Calu3 (cell line): ENCODE measurements at regions not wholly inside any gene's neighbourhood (a gene's known extent, or its start where the extent isn't known, plus 50 kb on each side); places are given as distances from the start of the nearest gene placed in this dataset.

Experiments
- BruUV-seq: library from RNA; stranded (reverse); fragments of 400-500 nt; replicated peaks from 2 replicates; lab custom pipeline; 2021; lab: Mats Ljungman, UMichigan
- CTCF ChIA-PET: fragments of 300-600 bp; sonication (Branson Sonifier 250); formaldehyde crosslinking; loops from one replicate; lab custom pipeline; 2022; ENCODE audit warnings: antibody characterized with exemption; lab: Charles Lee
- DNase-seq: peaks from one replicate; pipeline ENCODE4 v3.0.0; 2022
- H3K27ac Mint-ChIP-seq: one replicate; pipeline ENCODE4 v1.8.0; 2022; ENCODE audit warnings: mixed read lengths; ENCODE audit not compliant: unreplicated experiment
- H3K27me3 Mint-ChIP-seq: one replicate; pipeline ENCODE4 v1.8.0; 2022; ENCODE audit warnings: mixed read lengths; ENCODE audit not compliant: unreplicated experiment
- H3K36me3 Mint-ChIP-seq: one replicate; pipeline ENCODE4 v1.8.0; 2022; ENCODE audit warnings: mild to moderate bottlenecking, moderate library complexity, mixed read lengths; ENCODE audit not compliant: insufficient read depth, unreplicated experiment
- H3K4me1 Mint-ChIP-seq: one replicate; pipeline ENCODE4 v1.8.0; 2022; ENCODE audit warnings: mild to moderate bottlenecking, low read depth, mixed read lengths; ENCODE audit not compliant: unreplicated experiment
- H3K4me3 Mint-ChIP-seq: one replicate; pipeline ENCODE4 v1.8.0; 2022; ENCODE audit warnings: mild to moderate bottlenecking, low read depth, moderate library complexity, mixed read lengths; ENCODE audit not compliant: unreplicated experiment
- H3K9me3 Mint-ChIP-seq: one replicate; pipeline ENCODE4 v1.8.0; 2022; ENCODE audit warnings: low read depth, mixed read lengths; ENCODE audit not compliant: unreplicated experiment
- CTCF ChIP-seq: fragments of 200-600 bp; IDR thresholded peaks from one replicate; pipeline ENCODE4 v1.8.0; 2022; ENCODE audit warnings: antibody characterized with exemption; ENCODE audit not compliant: unreplicated experiment
- intact Hi-C: fragments of 100-400 bp; cut with micrococcal nuclease; formaldehyde crosslinking; loops from one replicate; pipeline ENCODE4 v1.10.0; 2022; ENCODE audit not compliant: unreplicated experiment

- no peaks in the 10 kb centered on the region for H3K4me1 Mint-ChIP-seq
- intact Hi-C loops, result no loop called here
- TF ChIP-seq CTCF, result no peak
- no peak overlapping the region for H3K27ac Mint-ChIP-seq
- CTCF ChIA-PET, result no interaction called here
- no peak for DNase-seq
- H3K4me3 Mint-ChIP-seq, result no peak overlapping the region
- no peaks in the 10 kb centered on the region for H3K9me3 Mint-ChIP-seq
- BruUV-seq, result no TSS peak
- H3K27me3 Mint-ChIP-seq, result peaks cover 30% of the 10 kb centered on the region
- H3K36me3 Mint-ChIP-seq, result no peaks in the 10 kb centered on the region
These were observed 106.5 kb upstream of the PAK3 start for GRCh38 chrX:110989447-110989846.

GRCh38 chrX:110987292-110987691 lies 108.7 kb upstream of the PAK3 start:
- Mint-ChIP-seq H3K9me3 (no peaks in the 10 kb centered on the region), H3K27ac (no peak overlapping the region), H3K27me3 (peaks cover 26% of the 10 kb centered on the region), H3K4me1 (no peaks in the 10 kb centered on the region), H3K4me3 (no peak overlapping the region), H3K36me3 (no peaks in the 10 kb centered on the region)
- no peak for DNase-seq
- CTCF ChIA-PET, result no interaction called here
- no TSS peak for BruUV-seq
- no peak for TF ChIP-seq CTCF
- intact Hi-C loops, result no loop called here

- CTCF ChIA-PET, result no interaction called here
- no TSS peak for BruUV-seq
- Mint-ChIP-seq H3K4me3 (no peak overlapping the region), H3K9me3 (no peaks in the 10 kb centered on the region), H3K27ac (no peak overlapping the region), H3K4me1 (no peaks in the 10 kb centered on the region), H3K36me3 (no peaks in the 10 kb centered on the region), H3K27me3 (peaks cover 12% of the 10 kb centered on the region)
- intact Hi-C loops, result no loop called here
- no peak for TF ChIP-seq CTCF
- no peak for DNase-seq
These were observed 110.5 kb upstream of the PAK3 start for GRCh38 chrX:110985470-110985869.

- CTCF ChIA-PET, result no interaction called here
- H3K36me3 Mint-ChIP-seq, result no peaks in the 10 kb centered on the region
- intact Hi-C loops, result no loop called here
- H3K4me1 Mint-ChIP-seq, result no peaks in the 10 kb centered on the region
- no peaks in the 10 kb centered on the region for H3K27me3 Mint-ChIP-seq
- no peak for TF ChIP-seq CTCF
- H3K27ac Mint-ChIP-seq, result no peak overlapping the region
- H3K9me3 Mint-ChIP-seq, result no peaks in the 10 kb centered on the region
- BruUV-seq, result no TSS peak
- no peak overlapping the region for H3K4me3 Mint-ChIP-seq
- DNase-seq, result no peak
These were observed 113.0 kb upstream of the PAK3 start for GRCh38 chrX:110983024-110983423.
